ENCODE measurements at regions not wholly inside any gene's neighbourhood (a gene's known extent, or its start where the extent isn't known, plus 50 kb on each side); places are given as distances from the start of the nearest gene placed in this dataset.
"Not testable (repeated sequence)": the region's sequence is repeated elsewhere in the genome, so short reads cannot be mapped to it uniquely, and the experiment has no call there.

- not testable (repeated sequence) for TF ChIP-seq PKNOX1 (IDR thresholded peaks at IDR 0.05); FOXM1 (IDR thresholded peaks at IDR 0.05; ENCODE audit: borderline replicate concordance); FOXA1 (IDR thresholded peaks at IDR 0.05); ARNT (IDR thresholded peaks at IDR 0.05); ELF4 (IDR thresholded peaks at IDR 0.05); SP1 (IDR thresholded peaks at IDR 0.05); BHLHE40 (IDR thresholded peaks at IDR 0.05; ENCODE audit: borderline replicate concordance); SUZ12 (IDR thresholded peaks at IDR 0.05); NFRKB (IDR thresholded peaks at IDR 0.05); CTBP1 (IDR thresholded peaks at IDR 0.05; ENCODE audit: borderline replicate concordance); ZNF384 (IDR thresholded peaks at IDR 0.05)
These were observed 919.7 kb downstream of the PRIM2 start for GRCh38 chr6:58237124-58237523.

Measured in HEK293T (cell line).